B cell (primary cell): ENCODE measurements at regions not wholly inside any gene's neighbourhood (a gene's known extent, or its start where the extent isn't known, plus 50 kb on each side); places are given as distances from the start of the nearest gene placed in this dataset.

Experiments used
- CTCF ChIP-seq: fragments of 200-600 bp; IDR thresholded peaks from one replicate; pipeline ENCODE4 v1.8.0; 2022; ENCODE audit warnings: antibody characterized with exemption, mild to moderate bottlenecking
- EZH2 ChIP-seq: IDR thresholded peaks from 2 replicates; pipeline ENCODE4 v1.6.1; 2012; ENCODE audit warnings: borderline replicate concordance, low read depth, mild to moderate bottlenecking, moderate library complexity, low read length; ENCODE audit not compliant: insufficient read depth, poor library complexity, severe bottlenecking

GRCh38 chr17:77432034-77432661 is 291.4 kb downstream of the SEC14L1 start:
- TF ChIP-seq EZH2 (no peak), CTCF (no peak)
